CD8-positive, alpha-beta memory T cell (primary cell): ENCODE measurements at regions not wholly inside any gene's neighbourhood (a gene's known extent, or its start where the extent isn't known, plus 50 kb on each side); places are given as distances from the start of the nearest gene placed in this dataset.

ENCODE experiments used
- CTCF ChIA-PET: fragments of 350-600 bp; sonication (Branson Sonifier 250); formaldehyde crosslinking; loops from one replicate; lab custom pipeline; 2021; ENCODE audit warnings: antibody characterized with exemption; lab: Charles Lee
- POLR2A ChIA-PET: fragments of 350-600 bp; sonication (Branson Sonifier 250); formaldehyde crosslinking; loops from one replicate; lab custom pipeline; 2021; ENCODE audit warnings: antibody characterized with exemption; lab: Charles Lee
- DNase-seq, 5 donors: peaks; one replicate each; pipeline versions ENCODE4 v3.0.0 to v3.0.0-alpha.2; 2020 to 2022; ENCODE audit warnings: mixed read lengths in 1 of 5
- H3K27ac ChIP-seq: one replicate; pipeline ENCODE4 v1.7.0; 2013; ENCODE audit warnings: low read depth, mild to moderate bottlenecking, low read length, moderate library complexity
- H3K27me3 ChIP-seq: 2 replicates; pipeline ENCODE4 v1.7.0; 2013; ENCODE audit warnings: low read length, mild to moderate bottlenecking; ENCODE audit not compliant: insufficient read depth, poor library complexity, severe bottlenecking
- H3K36me3 ChIP-seq: 2 replicates; pipeline ENCODE4 v1.7.0; 2013; ENCODE audit warnings: mild to moderate bottlenecking, low read length, moderate library complexity; ENCODE audit not compliant: insufficient read depth
- H3K4me1 ChIP-seq: 2 replicates; pipeline ENCODE4 v1.7.0; 2013; ENCODE audit warnings: mild to moderate bottlenecking, low read length, moderate library complexity; ENCODE audit not compliant: insufficient read depth
- H3K4me3 ChIP-seq: 2 replicates; pipeline ENCODE4 v1.7.0; 2013; ENCODE audit warnings: mild to moderate bottlenecking, low read length
- H3K9me3 ChIP-seq: 2 replicates; pipeline ENCODE4 v1.7.0; 2013; ENCODE audit warnings: mild to moderate bottlenecking, low read length
- H3K27ac Mint-ChIP-seq, 8 donors: one replicate each; pipeline ENCODE4 v1.8.0; 2020 to 2021; ENCODE audit warnings: mixed read lengths in 8 of 8, mild to moderate bottlenecking in 6 of 8, inconsistent platforms in 3 of 8, moderate library complexity in 3 of 8
- H3K27me3 Mint-ChIP-seq, 2 donors: one replicate each; pipeline ENCODE4 v1.8.0; 2020 to 2021; ENCODE audit warnings: mixed read lengths in 2 of 2, mild to moderate bottlenecking in 1 of 2, moderate library complexity in 1 of 2
- H3K36me3 Mint-ChIP-seq, 3 donors: one replicate each; pipeline ENCODE4 v1.8.0; 2020 to 2021; ENCODE audit warnings: mixed read lengths in 3 of 3, inconsistent platforms in 1 of 3, mild to moderate bottlenecking in 1 of 3
- H3K4me1 Mint-ChIP-seq, 3 donors: one replicate each; pipeline ENCODE4 v1.8.0; 2020 to 2021; ENCODE audit warnings: mixed read lengths in 3 of 3, inconsistent platforms in 1 of 3, mild to moderate bottlenecking in 1 of 3
- H3K4me3 Mint-ChIP-seq, 7 donors: one replicate each; pipeline ENCODE4 v1.8.0; 2020 to 2021; ENCODE audit warnings: mixed read lengths in 7 of 7, mild to moderate bottlenecking in 6 of 7, moderate library complexity in 4 of 7, inconsistent platforms in 2 of 7
- H3K9me3 Mint-ChIP-seq, 5 donors: one replicate each; pipeline ENCODE4 v1.8.0; 2020 to 2022; ENCODE audit warnings: mixed read lengths in 5 of 5, mild to moderate bottlenecking in 3 of 5, moderate library complexity in 2 of 5, inconsistent platforms in 1 of 5

GRCh38 chr21:39109163-39109530 is 74.1 kb downstream of the PSMG1 start:
- no peak overlapping the region for H3K27ac Mint-ChIP-seq
- H3K4me3 Mint-ChIP-seq = no peak overlapping the region
- Histone ChIP-seq H3K9me3 (no peaks in the 10 kb centered on the region), H3K4me1 (no peaks in the 10 kb centered on the region), H3K4me3 (no peak overlapping the region), H3K27me3 (peaks cover 4% of the 10 kb centered on the region), H3K27ac (no peak overlapping the region), H3K36me3 (no peaks in the 10 kb centered on the region)
- H3K36me3 Mint-ChIP-seq = no peaks in the 10 kb centered on the region
- ChIA-PET POLR2A (no interaction called here), CTCF (no interaction called here)
- DNase-seq = no peak
- H3K27me3 Mint-ChIP-seq = peaks cover 4 to 16% of the 10 kb centered on the region in 2 donors
- H3K4me1 Mint-ChIP-seq = no peaks in the 10 kb centered on the region
- H3K9me3 Mint-ChIP-seq = no peaks in the 10 kb centered on the region

- Mint-ChIP-seq H3K9me3 (no peaks in the 10 kb centered on the region), H3K27ac (no peak overlapping the region), H3K36me3 (no peaks in the 10 kb centered on the region), H3K27me3 (peaks cover under 1 to 17% of the 10 kb centered on the region in 2 donors), H3K4me3 (no peak overlapping the region), H3K4me1 (no peaks in the 10 kb centered on the region)
- H3K4me3 ChIP-seq = no peak overlapping the region
- DNase-seq = no peak
- H3K27me3 ChIP-seq = peaks cover 4% of the 10 kb centered on the region
- H3K27ac ChIP-seq = no peak overlapping the region
- CTCF ChIA-PET = no interaction called here
- H3K36me3 ChIP-seq = no peaks in the 10 kb centered on the region
- H3K4me1 ChIP-seq = no peaks in the 10 kb centered on the region
- POLR2A ChIA-PET = no interaction called here
- no peaks in the 10 kb centered on the region for H3K9me3 ChIP-seq
These were observed 74.7 kb downstream of the PSMG1 start for GRCh38 chr21:39108291-39109162.

- POLR2A ChIA-PET = no interaction called here
- peaks cover 0 to 25% of the 10 kb centered on the region in 2 donors for H3K27me3 Mint-ChIP-seq
- H3K36me3 ChIP-seq = no peaks in the 10 kb centered on the region
- H3K27me3 ChIP-seq = peaks cover 4% of the 10 kb centered on the region
- H3K9me3 Mint-ChIP-seq = no peaks in the 10 kb centered on the region
- no peaks in the 10 kb centered on the region for H3K36me3 Mint-ChIP-seq
- H3K4me3 ChIP-seq = no peak overlapping the region
- H3K27ac ChIP-seq = no peak overlapping the region
- no peaks in the 10 kb centered on the region for H3K4me1 Mint-ChIP-seq
- no peak overlapping the region for H3K27ac Mint-ChIP-seq
- CTCF ChIA-PET = no interaction called here
- DNase-seq = no peak
- H3K9me3 ChIP-seq = no peaks in the 10 kb centered on the region
- no peak overlapping the region for H3K4me3 Mint-ChIP-seq
- H3K4me1 ChIP-seq = no peaks in the 10 kb centered on the region
These were observed 75.5 kb downstream of the PSMG1 start for GRCh38 chr21:39107739-39108138.

- peaks cover 0 to 26% of the 10 kb centered on the region in 2 donors for H3K27me3 Mint-ChIP-seq
- H3K36me3 ChIP-seq = no peaks in the 10 kb centered on the region
- DNase-seq = no peak
- ChIA-PET CTCF (no interaction called here), POLR2A (no interaction called here)
- H3K27ac ChIP-seq = no peak overlapping the region
- no peak overlapping the region for H3K27ac Mint-ChIP-seq
- H3K4me3 Mint-ChIP-seq = no peak overlapping the region
- H3K9me3 ChIP-seq = no peaks in the 10 kb centered on the region
- H3K4me3 ChIP-seq = no peak overlapping the region
- no peaks in the 10 kb centered on the region for H3K36me3 Mint-ChIP-seq
- no peaks in the 10 kb centered on the region for H3K4me1 ChIP-seq
- no peaks in the 10 kb centered on the region for H3K4me1 Mint-ChIP-seq
- H3K27me3 ChIP-seq = peaks cover 4% of the 10 kb centered on the region
- H3K9me3 Mint-ChIP-seq = no peaks in the 10 kb centered on the region
These were observed 76.3 kb downstream of the PSMG1 start for GRCh38 chr21:39106881-39107462.

- Mint-ChIP-seq H3K27ac (no peak overlapping the region), H3K9me3 (no peaks in the 10 kb centered on the region)
These were observed 77.4 kb downstream of the PSMG1 start for GRCh38 chr21:39105836-39106235.

GRCh38 chr21:39105341-39105765 is 77.9 kb downstream of the PSMG1 start:
- Mint-ChIP-seq H3K4me3 (no peak overlapping the region), H3K27me3 (peaks cover 0 to 23% of the 10 kb centered on the region in 2 donors), H3K4me1 (no peaks in the 10 kb centered on the region), H3K36me3 (no peaks in the 10 kb centered on the region), H3K27ac (no peak overlapping the region), H3K9me3 (no peaks in the 10 kb centered on the region)
- no peaks in the 10 kb centered on the region for H3K9me3 ChIP-seq
- no peak overlapping the region for H3K4me3 ChIP-seq
- CTCF ChIA-PET = no interaction called here
- H3K36me3 ChIP-seq = no peaks in the 10 kb centered on the region
- H3K4me1 ChIP-seq = no peaks in the 10 kb centered on the region
- H3K27me3 ChIP-seq = peaks cover 4% of the 10 kb centered on the region
- H3K27ac ChIP-seq = no peak overlapping the region
- POLR2A ChIA-PET = no interaction called here
- no peak for DNase-seq

More at GRCh38 chr21:39105836-39106235, 77.4 kb downstream of the PSMG1 start:
- no peaks in the 10 kb centered on the region for H3K4me1 Mint-ChIP-seq
- no peak overlapping the region for H3K4me3 Mint-ChIP-seq
- Histone ChIP-seq H3K27me3 (peaks cover 4% of the 10 kb centered on the region), H3K27ac (no peak overlapping the region), H3K4me3 (no peak overlapping the region), H3K9me3 (no peaks in the 10 kb centered on the region), H3K4me1 (no peaks in the 10 kb centered on the region), H3K36me3 (no peaks in the 10 kb centered on the region)
- no peak for DNase-seq
- ChIA-PET POLR2A (no interaction called here), CTCF (no interaction called here)
- H3K36me3 Mint-ChIP-seq = no peaks in the 10 kb centered on the region
- peaks cover 0 to 26% of the 10 kb centered on the region in 2 donors for H3K27me3 Mint-ChIP-seq

GRCh38 chr21:39104911-39105310 is 78.3 kb downstream of the PSMG1 start:
- peaks cover 4% of the 10 kb centered on the region for H3K27me3 ChIP-seq
- H3K4me1 ChIP-seq = no peaks in the 10 kb centered on the region
- Mint-ChIP-seq H3K27me3 (peaks cover 0 to 23% of the 10 kb centered on the region in 2 donors), H3K36me3 (no peaks in the 10 kb centered on the region), H3K4me3 (no peak overlapping the region), H3K27ac (no peak overlapping the region), H3K4me1 (no peaks in the 10 kb centered on the region), H3K9me3 (no peaks in the 10 kb centered on the region)
- no peak overlapping the region for H3K4me3 ChIP-seq
- CTCF ChIA-PET = no interaction called here
- H3K36me3 ChIP-seq = no peaks in the 10 kb centered on the region
- no peaks in the 10 kb centered on the region for H3K9me3 ChIP-seq
- no peak for DNase-seq
- POLR2A ChIA-PET = no interaction called here
- H3K27ac ChIP-seq = no peak overlapping the region

- H3K27ac Mint-ChIP-seq = no peak overlapping the region
- ChIA-PET POLR2A (no interaction called here), CTCF (no interaction called here)
- Histone ChIP-seq H3K27me3 (peaks cover 4% of the 10 kb centered on the region), H3K9me3 (no peaks in the 10 kb centered on the region), H3K27ac (no peak overlapping the region), H3K4me1 (no peaks in the 10 kb centered on the region), H3K36me3 (no peaks in the 10 kb centered on the region), H3K4me3 (no peak overlapping the region)
- no peak for DNase-seq
- no peaks in the 10 kb centered on the region for H3K9me3 Mint-ChIP-seq
- H3K27me3 Mint-ChIP-seq = peaks cover 0 to 23% of the 10 kb centered on the region in 2 donors
- no peaks in the 10 kb centered on the region for H3K4me1 Mint-ChIP-seq
- H3K36me3 Mint-ChIP-seq = no peaks in the 10 kb centered on the region
- no peak overlapping the region for H3K4me3 Mint-ChIP-seq
These were observed 79.6 kb downstream of the PSMG1 start for GRCh38 chr21:39103689-39104088.
